ENCODE measurements at regions not wholly inside any gene's neighbourhood (a gene's known extent, or its start where the extent isn't known, plus 50 kb on each side); places are given as distances from the start of the nearest gene placed in this dataset.
"Not testable (repeated sequence)": the region's sequence is repeated elsewhere in the genome, so short reads cannot be mapped to it uniquely, and the experiment has no call there.

DNA sequence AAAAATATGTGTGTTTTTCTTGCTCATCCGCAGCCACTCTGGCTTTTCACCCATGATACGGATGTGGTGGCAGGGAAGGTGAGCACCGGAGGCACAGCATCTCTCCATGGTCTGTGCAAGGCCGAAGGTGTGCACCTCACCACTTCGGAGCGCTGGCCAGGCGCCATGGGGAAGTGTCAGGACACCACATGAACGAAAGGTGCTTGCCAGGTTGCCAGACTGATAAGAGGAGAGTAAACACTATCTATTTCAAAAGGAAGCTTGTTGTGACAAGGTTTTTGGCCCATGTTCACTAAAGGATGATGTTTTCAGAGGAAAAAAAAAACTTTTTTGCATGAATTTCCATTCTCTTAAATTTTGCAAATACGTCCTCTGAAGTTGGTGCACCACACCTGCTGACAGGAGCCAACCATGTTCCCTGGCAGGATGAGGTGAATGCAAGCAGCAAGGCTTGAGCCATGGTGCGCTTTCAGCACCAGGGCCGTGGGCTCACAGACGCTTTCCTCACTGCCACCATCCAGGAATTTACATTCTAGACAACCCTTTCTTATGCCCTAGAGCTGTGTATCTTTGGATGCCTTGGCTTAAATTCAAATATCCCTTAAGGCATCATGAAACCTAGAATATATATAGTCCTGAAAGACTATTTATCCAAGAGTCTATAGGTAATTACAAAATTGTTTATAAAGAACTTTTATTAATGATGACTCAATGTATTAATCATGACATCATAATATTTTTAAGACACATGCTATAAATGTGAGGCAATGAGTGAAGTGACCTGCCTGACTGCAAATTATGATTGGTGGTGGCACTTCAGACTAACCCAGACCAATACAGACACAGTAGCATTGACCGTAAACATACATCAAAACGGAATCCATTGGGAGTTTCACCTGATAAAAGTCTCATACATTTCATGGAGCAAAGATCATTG lies 234.5 kb downstream of the TFAP2A start:
- no peak for DNase-seq (ENCODE audit: low read depth in 3 of 3)

DNA sequence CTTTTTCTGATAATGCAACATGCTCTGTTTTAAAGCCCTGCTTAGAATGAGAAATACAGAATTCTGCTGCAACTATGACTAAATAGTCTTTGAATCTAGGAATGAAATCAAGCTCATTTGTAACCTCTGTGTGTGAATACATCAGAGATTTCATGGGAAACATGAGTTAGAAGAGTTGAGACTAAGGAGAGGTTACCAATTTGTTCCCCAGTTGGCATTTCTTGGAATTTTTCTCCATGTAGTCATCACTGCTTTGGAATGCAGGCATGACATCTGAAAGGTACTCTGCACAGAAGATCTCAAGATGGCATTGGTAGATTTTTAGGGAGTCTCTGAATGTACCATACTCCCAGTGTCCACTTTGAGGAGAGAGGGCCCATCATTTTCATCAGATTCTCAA lies 237.2 kb downstream of the TFAP2A start:
- no peak for DNase-seq (ENCODE audit: low read depth in 3 of 3)

DNA sequence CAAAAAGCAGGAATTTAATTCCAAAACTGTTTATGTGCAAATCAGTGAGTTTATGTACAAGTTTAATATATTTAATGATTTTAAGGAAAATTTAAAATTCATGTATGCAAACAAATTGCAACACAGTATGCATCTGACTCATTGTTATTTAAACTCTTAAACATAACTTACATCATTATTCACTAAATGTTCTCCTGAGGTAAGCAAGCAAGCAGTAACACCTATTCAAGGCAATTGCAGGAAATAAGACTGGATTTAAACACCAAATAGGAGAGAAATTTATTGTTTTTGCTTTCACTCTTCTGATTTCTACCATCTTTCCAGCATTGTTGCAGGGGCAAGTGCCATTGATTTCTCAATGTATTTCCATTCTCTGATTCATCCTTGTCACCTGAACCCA lies 239.5 kb downstream of the TFAP2A start:
- DNase-seq (ENCODE audit: low read depth in 3 of 3): no peak

DNA sequence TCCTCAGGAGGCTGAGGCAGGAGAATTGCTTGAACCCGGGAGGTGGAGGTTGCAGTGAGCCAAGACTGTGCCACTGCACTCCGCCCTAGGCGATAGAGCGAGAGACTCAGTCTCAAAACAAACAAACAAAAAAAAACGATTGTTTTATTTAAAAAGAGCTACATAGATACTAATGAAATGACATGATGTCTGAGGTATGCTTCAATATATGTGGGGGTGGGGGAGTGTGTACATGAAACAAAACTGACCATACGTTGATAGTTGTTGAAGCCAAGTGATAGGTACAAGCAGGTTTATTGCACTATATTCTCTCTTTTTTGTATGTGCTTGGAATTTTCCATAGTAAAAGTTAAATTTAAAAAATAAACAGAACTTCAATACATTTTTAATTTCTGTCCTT lies 240.1 kb downstream of the TFAP2A start:
- no peak for DNase-seq (ENCODE audit: low read depth in 3 of 3)

DNA sequence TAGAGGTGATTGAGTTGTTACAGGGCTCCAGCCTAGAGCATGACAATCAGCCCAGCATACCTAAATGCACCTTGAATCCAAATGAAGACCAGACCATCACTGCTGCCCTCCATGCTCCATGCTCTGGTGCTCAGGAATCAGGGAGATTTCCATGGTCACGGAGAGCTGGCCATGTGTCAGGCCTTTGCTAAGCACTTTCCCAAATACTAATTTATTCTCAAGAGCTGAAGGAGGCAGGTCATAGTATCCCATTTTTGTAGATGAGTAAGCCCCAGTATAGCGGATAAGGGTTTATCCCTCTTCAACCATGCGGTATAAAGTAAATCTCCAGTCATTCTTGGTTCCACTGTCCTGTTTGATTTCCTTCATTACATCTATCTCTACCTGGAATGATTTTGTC lies 240.8 kb downstream of the TFAP2A start:
- DNase-seq (ENCODE audit: low read depth in 3 of 3): no peak

DNA sequence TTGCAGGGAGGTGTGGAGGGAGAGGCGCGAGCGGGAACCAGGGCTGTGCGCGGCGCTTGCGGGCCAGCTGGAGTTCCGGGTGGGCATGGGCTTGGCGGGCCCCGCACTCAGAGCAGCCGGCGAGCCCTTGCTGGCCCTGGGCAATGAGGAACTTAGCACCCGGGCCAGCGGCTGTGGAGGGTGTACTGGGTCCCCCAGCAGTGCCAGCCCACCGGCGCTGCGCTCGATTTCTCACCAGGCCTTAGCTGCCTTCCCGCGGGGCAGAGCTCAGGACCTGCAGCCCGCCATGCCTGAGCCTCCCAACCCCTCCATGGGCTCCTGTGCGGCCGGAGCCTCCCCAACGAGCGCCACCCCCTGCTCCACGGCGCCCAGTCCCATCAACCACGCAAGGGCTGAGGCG lies 243.2 kb downstream of the TFAP2A start:
- not testable (repeated sequence) for DNase-seq (ENCODE audit: low read depth in 3 of 3)

DNA sequence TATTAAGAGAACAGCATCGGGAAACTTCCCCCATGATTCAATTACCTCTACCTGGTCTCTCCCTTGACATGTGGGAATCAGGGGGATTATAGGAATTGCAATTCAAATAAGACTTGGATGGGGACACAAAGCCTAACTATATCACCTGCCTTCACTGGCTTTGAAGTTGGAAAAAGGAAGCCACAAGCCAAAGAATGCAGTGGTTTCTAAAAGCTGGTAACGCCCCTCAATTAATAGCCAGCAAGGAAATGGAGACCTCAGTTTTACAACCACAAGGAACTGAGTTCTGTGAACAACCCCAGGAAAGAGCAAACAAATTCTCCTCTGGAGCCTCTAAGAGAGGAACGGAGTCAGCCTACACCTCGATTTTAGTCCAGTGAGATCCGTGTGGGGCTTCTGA lies 244.1 kb downstream of the TFAP2A start:
- no peak for DNase-seq (ENCODE audit: low read depth in 3 of 3)

DNA sequence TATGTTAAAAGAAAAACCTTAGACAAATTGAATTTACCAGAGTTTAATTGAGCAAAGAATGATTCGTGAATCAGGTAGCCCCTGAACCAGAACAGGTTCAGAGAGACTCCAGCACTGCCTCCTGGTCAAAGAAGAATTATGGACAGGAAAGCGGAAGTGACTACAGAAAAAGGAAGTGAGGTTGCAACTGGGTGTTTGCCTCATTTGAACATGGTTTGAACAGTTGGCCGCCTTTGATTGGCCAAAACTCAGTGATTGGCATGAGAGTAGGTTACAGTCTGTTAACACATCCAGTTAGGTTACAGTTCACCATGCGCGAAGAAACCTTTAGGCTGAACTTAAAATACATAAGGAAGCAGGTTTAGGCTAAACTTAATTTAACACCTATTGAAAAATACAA lies 248.8 kb downstream of the TFAP2A start:
- no peak for DNase-seq (ENCODE audit: low read depth in 3 of 3)

DNA sequence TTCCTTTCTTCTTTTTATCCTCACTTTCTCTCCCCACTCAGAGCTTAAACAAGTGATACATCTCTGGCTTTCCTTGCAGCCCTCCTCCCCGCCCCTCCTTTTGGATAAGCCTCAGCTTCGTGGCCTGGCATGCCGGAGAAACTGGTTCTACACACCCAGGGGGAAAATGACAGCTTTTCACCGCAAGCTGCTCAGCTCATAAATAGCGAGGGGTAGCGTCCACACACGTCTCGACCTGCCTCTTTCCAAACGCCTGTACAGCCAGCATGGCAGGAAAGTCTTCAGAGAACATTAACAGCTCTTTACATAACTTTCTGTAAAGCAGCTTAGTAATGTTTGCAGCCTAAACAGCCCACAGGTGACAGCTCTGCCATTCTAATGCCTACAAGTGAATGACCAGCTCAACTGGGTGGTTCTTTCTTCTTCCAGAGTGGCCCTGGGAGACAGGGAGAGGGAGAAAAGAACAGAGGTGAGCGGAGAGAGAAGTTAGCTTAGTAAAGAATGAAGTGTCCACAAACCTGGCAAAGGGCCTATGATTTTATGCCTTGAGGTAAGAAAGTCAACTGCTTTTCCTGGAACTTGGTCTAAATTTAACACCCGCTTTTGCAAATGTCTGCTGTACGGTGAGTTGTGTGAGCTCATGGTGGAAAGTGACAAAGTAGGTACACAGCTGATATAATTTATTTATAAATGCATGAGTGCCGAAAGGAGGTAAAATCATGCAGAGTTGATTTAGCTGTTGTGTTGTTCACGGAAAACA lies 251.5 kb downstream of the TFAP2A start:
- DNase-seq (ENCODE audit: low read depth in 3 of 3): no peak

DNA sequence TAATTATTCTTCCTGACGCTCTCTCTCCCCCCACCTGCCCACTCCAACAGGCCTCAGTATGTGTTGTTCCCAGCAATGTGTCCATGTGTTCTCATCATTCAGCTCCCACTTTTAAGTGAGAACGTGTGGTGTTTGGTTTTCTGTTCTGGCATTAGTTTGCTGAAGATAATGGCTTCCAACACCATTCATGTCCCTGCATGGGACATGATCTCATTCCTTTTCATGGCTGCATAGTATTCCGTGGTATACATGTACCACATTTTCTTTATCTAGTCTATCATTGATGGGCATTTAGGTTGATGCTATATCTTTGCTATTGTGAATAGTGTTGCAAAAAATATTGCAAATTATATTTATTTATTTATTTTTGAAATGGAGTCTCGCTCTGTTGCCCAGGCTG lies 258.0 kb downstream of the TFAP2A start:
- DNase-seq (ENCODE audit: low read depth in 3 of 3): no peak

DNA sequence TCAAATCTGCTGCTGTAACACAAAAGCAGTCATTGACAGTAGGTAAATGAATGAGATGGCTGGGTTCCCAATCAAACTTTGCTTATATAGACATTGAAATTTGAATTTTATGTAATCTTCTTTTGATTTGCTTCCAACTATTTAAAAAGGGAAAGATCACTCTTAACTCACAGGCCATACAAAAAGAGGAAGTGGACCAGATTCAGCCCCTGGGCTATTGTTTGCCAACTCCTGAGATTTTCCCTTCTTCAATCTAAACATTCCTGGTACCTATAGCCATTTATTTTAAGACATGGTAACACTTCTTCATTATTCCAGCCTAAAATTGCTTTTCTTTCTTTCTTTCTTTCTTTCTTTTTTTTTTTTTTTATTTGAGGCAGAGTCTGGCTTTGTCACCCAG lies 260.6 kb downstream of the TFAP2A start:
- DNase-seq (ENCODE audit: low read depth in 3 of 3): no peak

DNA sequence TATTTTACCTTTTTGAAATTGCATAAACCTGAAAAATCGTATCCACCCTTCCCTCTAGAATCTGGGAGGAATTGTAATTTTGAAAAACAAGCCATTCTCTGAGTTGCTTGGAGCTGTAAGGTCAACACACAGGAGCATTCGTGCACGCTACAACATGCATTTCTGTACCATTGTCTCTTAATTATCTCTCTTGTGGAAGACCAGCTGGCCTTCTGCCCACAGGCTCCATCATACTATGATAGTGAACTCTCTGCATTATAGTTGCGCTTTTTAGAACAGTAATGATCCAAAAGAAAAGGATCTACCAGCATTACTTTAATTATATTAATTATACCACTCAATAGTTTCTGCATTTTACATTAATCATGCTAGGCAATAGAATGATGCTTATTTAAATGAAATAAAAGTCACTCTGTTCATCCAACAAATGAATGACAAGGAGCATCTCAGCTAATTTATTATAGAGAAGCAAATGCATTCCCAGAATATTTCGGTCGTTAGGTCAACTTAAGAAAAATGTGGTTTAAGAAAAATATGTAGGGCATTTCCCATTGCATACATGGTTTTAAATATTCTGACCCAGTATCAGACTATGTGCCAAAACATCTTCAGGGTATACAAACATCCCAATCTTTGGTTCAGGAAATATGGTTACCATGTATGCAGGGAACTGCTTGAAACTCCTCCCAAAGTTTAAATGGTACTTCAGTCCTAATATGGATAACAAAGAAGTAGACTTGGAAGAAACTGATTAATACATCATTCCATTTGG lies 263.5 kb downstream of the TFAP2A start:
- no peak for DNase-seq (ENCODE audit: low read depth in 3 of 3)

DNA sequence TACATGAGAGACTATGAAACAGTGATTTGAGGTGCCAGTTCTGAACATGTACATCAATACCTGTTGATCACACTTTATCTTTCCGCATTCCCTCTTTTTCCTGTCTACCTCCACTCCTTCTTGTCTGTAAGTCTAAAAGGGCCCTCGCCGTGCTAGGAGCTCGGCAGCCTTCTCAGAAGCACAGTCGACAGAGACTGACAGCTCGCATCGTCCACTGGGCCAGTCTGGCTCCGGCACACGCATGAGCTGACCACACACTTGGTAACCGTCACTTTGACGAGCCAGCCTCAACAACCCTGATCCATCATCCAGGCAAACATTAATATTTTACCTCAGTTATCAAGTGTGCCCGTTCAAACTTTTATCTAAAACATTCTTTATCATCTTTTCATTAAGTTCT lies 265.3 kb downstream of the TFAP2A start:
- DNase-seq (ENCODE audit: low read depth in 3 of 3): no peak

DNA sequence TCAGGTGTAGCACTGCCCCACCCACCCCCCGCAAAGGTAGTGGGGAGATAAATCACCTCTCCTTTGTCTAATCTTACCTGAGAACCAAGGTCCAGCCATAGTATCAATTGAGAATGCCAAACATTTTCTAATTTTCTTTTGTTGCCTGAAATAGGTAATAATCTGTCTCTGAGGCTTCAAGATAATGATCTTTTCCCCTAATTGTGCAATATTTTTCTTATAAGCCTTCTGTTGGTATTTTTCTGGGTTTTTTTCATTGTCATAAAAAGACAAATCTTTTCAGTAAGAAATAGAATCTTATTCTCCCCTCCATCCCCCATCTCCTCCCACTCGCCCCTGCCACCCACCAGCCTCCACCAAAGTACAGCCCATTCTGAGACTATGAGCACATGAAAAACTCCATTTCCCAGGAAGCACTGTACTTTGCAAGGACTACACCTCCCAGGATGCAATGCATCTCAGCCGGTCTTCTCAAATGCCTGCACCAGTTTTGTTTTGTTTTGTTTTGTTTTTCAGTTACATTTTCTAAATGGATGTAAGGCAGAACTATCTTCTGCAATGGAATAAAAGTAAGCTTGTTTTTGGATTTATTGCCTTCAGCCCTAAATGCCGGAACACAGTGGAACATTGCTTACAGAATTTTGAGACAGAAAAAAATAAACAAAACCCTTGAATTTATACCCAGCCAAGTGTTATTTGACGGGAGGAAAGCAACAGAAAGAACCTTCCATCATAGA lies 268.0 kb downstream of the TFAP2A start:
- no peak for DNase-seq (ENCODE audit: low read depth in 3 of 3)

DNA sequence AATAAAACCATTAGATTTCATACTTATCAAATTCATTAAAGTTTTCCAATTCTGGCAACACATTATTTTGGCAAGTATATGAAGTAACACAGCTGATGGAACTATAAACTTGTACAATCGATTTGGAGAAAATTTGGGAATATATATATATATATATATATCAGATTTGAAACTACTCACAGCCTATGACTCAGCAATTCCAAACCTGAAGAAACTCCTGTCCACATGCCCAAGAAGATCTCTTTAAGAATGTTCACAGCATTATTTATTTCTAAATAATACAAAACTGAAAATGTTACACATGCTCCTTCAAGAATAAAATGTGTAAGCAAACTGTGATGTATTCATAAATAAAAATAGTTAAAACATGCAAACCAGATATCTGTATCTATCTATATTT lies 270.1 kb downstream of the TFAP2A start:
- DNase-seq (ENCODE audit: low read depth in 3 of 3): no peak

DNA sequence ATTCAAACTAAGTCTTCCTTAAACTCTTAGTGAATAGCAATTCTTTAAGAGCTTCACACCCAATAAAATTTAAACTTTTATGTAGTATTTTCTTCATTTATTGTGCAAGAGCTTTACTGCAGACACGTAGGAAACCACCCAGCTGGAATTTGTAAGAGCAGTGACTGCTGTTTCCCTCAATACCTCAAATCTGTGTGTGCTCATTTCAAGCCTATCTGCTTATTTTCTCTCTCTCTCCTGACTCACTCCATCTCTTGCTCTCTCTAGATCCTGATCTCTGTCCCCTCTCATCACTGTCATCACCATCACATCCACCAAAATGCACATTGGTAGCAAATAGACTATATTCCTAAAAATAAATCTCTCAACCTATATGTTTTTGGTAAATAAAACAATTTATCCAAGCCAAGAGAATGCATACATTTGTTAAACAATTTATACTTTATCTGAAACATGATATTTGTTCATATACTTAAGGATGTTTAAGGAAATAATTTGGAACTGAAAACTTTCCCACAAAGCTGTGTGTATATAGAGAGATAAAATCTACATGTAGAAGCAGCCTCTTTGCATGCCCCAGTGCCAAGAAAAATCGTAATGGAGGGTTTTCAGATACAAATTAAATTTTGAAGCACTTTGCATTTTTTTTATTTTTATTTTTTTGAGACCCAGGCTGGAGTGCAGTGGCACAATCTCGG lies 273.0 kb downstream of the TFAP2A start:
- no peak for DNase-seq (ENCODE audit: low read depth in 3 of 3)

DNA sequence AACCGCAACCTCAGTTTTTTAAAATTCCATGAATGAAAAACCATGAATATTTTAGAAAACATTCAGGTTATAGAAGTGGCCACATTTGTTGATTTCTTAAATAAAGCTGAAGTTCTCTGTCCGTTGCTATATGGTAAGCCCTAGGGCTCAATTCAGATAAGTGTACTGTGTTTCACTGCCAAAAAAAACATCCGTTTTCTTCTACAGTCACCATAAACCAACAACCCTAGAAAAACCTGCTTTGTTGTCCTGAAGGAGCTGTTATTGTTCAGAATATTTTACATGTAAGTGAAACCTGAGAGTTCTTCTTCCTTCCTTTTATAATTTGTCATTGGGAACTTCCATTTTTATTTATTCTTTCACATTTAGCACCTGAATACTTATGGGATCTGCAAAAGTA lies 274.1 kb downstream of the TFAP2A start:
- DNase-seq (ENCODE audit: low read depth in 3 of 3): no peak

DNA sequence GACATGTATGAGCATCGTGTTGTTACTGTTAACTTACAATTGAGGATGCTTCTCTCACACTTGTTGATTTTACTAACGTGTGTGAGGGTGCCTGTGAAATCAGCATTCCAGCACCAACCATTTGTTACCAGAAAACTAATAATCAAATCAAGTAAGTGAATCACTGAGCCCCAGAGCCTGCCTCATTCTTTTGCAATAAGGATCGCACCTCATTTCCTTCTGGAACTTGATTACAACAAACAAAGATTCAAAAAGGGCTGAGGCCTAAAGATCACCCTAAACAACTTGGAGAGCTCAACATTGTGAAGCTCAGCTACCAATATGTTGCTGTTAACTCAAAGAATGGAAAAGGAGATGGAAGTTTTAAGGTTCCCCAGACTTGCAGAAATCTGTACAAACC lies 274.7 kb downstream of the TFAP2A start:
- DNase-seq (ENCODE audit: low read depth in 3 of 3): no peak

DNA sequence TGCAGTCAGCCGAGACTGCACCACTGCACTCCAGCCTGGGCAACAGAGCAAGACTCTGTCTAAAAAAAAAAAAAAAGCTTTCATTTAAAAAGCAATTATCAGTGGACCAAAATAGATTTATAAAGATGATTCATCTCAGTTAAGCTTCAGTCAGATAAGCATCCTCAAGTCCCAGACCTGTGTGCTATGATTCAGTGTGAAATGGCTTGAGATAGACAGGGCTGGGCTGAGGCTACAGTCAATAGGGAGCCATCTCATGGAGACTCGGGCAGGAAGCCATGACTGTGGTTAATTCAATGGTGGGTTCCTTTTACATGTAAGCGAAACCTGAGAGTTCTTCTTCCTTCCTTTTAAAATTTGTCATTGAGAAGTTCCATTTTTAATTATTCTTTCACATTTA lies 276.0 kb downstream of the TFAP2A start:
- no peak for DNase-seq (ENCODE audit: low read depth in 3 of 3)

DNA sequence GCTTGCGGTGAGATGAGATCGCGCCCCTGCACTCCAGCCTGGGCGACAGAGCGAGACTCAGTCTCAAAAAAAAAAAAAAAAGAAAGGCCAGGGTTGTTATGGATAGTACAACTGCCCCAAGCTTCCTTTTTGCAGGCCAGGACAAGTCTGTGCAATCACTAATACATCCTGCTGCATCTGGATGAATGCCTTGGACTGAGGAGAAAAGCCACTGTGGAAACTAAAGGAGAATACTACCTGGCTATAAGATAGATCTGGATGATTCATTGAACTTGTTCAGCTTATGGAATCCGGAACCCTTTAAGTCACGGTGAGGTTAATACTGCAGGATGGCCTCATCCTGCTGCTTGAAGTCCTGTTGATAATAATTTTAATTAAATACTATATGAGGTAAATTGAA lies 278.2 kb downstream of the TFAP2A start:
- DNase-seq (ENCODE audit: low read depth in 3 of 3): no peak

DNA sequence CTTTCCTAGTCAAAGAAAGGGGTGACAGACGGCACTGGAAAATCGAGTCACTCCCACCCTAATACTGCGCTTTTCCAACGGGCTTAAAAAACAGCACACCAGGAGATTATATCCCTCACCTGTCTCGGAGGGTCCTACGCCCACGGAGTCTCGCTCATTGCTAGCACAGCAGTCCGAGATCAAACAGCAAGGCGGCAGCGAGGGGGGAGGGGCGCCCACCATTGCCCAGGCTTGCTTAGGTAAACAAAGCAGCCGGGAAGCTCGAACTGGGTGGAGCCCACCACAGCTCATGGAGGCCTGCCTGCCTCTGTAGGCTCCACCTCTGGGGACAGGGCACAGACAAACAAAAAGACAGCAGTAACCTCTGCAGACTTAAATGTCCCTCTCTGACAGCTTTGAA lies 280.7 kb downstream of the TFAP2A start:
- not testable (repeated sequence) for DNase-seq (ENCODE audit: low read depth in 3 of 3)
